Neural progenitor cell (in vitro differentiated cells): ENCODE measurements at regions not wholly inside any gene's neighbourhood (a gene's known extent, or its start where the extent isn't known, plus 50 kb on each side); places are given as distances from the start of the nearest gene placed in this dataset.

Source experiments
- DNase-seq: peaks from one replicate; pipeline ENCODE4 v3.0.0-alpha.2; 2016; ENCODE audit warnings: low spot score
- H2AFZ ChIP-seq: fragments of 200-600 bp; sonication (generic); replicated peaks from 2 replicates; pipeline ENCODE4 v1.6.1; 2016; ENCODE audit warnings: antibody characterized with exemption
- H3F3A ChIP-seq: fragments of 200-600 bp; sonication (generic); 2 replicates; pipeline ENCODE4 v1.6.1; 2016; ENCODE audit warnings: antibody characterized with exemption, low read depth
- H3K27ac ChIP-seq: fragments of 200-600 bp; sonication (generic); 2 replicates; pipeline ENCODE4 v1.5.1; 2016; ENCODE audit warnings: mild to moderate bottlenecking
- H3K27me3 ChIP-seq: fragments of 200-600 bp; sonication (generic); 2 replicates; pipeline ENCODE4 v1.6.1; 2016; ENCODE audit warnings: mild to moderate bottlenecking, moderate library complexity
- H3K36me3 ChIP-seq: fragments of 200-600 bp; sonication (generic); 2 replicates; pipeline ENCODE4 v1.5.1; 2016
- H3K4me1 ChIP-seq: fragments of 200-600 bp; sonication (generic); 2 replicates; pipeline ENCODE4 v1.6.1; 2016; ENCODE audit warnings: mixed run types
- H3K4me2 ChIP-seq: fragments of 200-600 bp; sonication (generic); 2 replicates; pipeline ENCODE4 v1.6.1; 2016
- H3K4me3 ChIP-seq: fragments of 200-600 bp; sonication (generic); 2 replicates; pipeline ENCODE4 v1.5.1; 2016
- H3K79me2 ChIP-seq: fragments of 200-600 bp; sonication (generic); 2 replicates; pipeline ENCODE4 v1.6.1; 2016; ENCODE audit warnings: low read depth
- H3K9ac ChIP-seq: fragments of 200-600 bp; sonication (generic); 2 replicates; pipeline ENCODE4 v1.6.1; 2016
- H3K9me3 ChIP-seq: fragments of 200-600 bp; sonication (generic); 2 replicates; pipeline ENCODE4 v1.5.1; 2016; ENCODE audit warnings: low read depth
- H4K20me1 ChIP-seq: fragments of 200-600 bp; sonication (generic); 2 replicates; pipeline ENCODE4 v1.6.1; 2016; ENCODE audit warnings: low read depth
- H3K27ac Mint-ChIP-seq: 3 replicates; pipeline ENCODE4 v1.8.0; 2021; ENCODE audit warnings: mixed read lengths
- H3K27me3 Mint-ChIP-seq: 2 replicates; pipeline ENCODE4 v1.8.0; 2022; ENCODE audit warnings: low read depth, mild to moderate bottlenecking, inconsistent platforms, moderate library complexity, mixed read lengths; ENCODE audit not compliant: insufficient read depth
- H3K36me3 Mint-ChIP-seq: 3 replicates; pipeline ENCODE4 v1.8.0; 2021; ENCODE audit warnings: mixed read lengths
- H3K4me1 Mint-ChIP-seq: 3 replicates; pipeline ENCODE4 v1.8.0; 2021; ENCODE audit warnings: mixed read lengths
- H3K4me3 Mint-ChIP-seq: 3 replicates; pipeline ENCODE4 v1.8.0; 2021; ENCODE audit warnings: mild to moderate bottlenecking, moderate library complexity, mixed read lengths
- H3K9me3 Mint-ChIP-seq: 3 replicates; pipeline ENCODE4 v1.8.0; 2020; ENCODE audit warnings: mixed read lengths
- EZH2 ChIP-seq: fragments of 200-600 bp; sonication (generic); IDR thresholded peaks from 2 replicates; pipeline ENCODE4 v1.6.1; 2017; ENCODE audit warnings: antibody characterized with exemption, mild to moderate bottlenecking, moderate library complexity
- EZH2phosphoT487 ChIP-seq: fragments of 200-600 bp; sonication (generic); IDR thresholded peaks from 2 replicates; pipeline ENCODE4 v1.6.1; 2017; ENCODE audit warnings: antibody characterized with exemption
- TF ChIP-seq, protein P1 (sequence below): fragments of 200-600 bp; sonication (generic); IDR thresholded peaks from 2 replicates; pipeline ENCODE4 v1.5.1; 2017; ENCODE audit warnings: antibody characterized with exemption, mild to moderate bottlenecking

DNA sequence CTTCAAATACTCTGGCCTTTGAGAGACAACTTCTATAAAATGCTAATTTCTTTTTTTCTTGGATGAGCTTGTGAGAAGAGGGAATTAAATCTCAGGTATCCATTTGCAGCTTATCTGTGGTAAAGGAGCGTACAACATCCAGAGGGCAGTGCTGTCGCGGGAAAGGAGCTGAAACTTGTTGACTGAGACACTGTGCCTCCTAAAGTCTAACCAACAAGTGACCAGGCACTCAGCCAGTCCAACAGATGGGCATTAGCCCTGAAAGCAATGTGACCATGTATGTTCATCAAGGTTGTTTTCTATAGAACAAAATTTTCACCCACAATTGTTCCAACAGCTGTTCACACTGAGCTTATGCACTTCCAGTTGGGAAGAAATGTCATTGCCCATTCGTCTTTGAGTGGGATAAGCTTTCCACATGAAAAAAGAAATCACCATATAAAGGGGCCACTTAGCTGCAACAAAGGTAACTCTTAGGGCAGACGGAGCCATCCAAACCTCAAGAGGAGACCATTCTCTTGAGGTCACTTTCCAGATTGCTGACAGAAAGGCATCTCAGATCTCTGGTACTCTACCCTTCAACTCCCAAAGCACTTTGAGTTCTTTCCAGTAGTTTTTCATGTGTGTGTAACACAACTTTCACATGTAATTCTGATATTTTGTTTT lies 244.8 kb upstream of the NEIL3 start:
- Histone ChIP-seq H3K9ac (no peak overlapping the region), H3K79me2 (no peaks in the 10 kb centered on the region), H3K27ac (no peak overlapping the region), H3K4me3 (no peak overlapping the region), H3K4me2 (no peak overlapping the region), H4K20me1 (no peaks in the 10 kb centered on the region), H3K4me1 (no peaks in the 10 kb centered on the region), H3K27me3 (no peaks in the 10 kb centered on the region), H3K36me3 (no peaks in the 10 kb centered on the region), H2AFZ (no peak overlapping the region), H3K9me3 (no peaks in the 10 kb centered on the region), H3F3A (no peaks in the 10 kb centered on the region)
- no peak overlapping the region for H3K4me3 Mint-ChIP-seq
- no peaks in the 10 kb centered on the region for H3K27me3 Mint-ChIP-seq
- H3K9me3 Mint-ChIP-seq: peaks cover 3% of the 10 kb centered on the region
- TF ChIP-seq, protein P1, sequence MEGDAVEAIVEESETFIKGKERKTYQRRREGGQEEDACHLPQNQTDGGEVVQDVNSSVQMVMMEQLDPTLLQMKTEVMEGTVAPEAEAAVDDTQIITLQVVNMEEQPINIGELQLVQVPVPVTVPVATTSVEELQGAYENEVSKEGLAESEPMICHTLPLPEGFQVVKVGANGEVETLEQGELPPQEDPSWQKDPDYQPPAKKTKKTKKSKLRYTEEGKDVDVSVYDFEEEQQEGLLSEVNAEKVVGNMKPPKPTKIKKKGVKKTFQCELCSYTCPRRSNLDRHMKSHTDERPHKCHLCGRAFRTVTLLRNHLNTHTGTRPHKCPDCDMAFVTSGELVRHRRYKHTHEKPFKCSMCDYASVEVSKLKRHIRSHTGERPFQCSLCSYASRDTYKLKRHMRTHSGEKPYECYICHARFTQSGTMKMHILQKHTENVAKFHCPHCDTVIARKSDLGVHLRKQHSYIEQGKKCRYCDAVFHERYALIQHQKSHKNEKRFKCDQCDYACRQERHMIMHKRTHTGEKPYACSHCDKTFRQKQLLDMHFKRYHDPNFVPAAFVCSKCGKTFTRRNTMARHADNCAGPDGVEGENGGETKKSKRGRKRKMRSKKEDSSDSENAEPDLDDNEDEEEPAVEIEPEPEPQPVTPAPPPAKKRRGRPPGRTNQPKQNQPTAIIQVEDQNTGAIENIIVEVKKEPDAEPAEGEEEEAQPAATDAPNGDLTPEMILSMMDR: peak; percentile 10
- no peak for TF ChIP-seq EZH2
- no peak for DNase-seq
- no peak overlapping the region for H3K27ac Mint-ChIP-seq
- H3K36me3 Mint-ChIP-seq: no peaks in the 10 kb centered on the region
- H3K4me1 Mint-ChIP-seq: no peaks in the 10 kb centered on the region

DNA sequence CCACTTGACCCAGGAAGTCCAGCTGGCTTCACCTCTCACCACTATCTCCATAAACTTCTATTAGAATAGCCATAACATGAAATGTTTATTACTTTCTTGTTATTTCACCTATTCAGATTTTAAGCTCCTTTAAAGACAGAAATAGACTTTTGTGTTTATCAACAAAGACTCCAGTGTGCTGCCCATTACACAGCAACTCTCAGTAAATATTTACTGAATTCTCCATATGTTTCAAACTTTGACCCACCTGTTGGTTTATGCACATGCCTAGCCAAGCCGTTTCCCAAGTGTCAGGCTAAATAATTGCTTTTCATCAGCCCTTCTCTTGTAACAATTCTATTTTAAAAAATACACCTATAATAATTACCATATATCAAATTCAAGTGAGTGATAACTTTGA lies 242.9 kb upstream of the NEIL3 start:
- TF ChIP-seq, protein P1: no peak
- TF ChIP-seq EZH2 (no peak), EZH2phosphoT487 (no peak)
- Histone ChIP-seq H3K9me3 (no peaks in the 10 kb centered on the region), H3F3A (no peaks in the 10 kb centered on the region), H4K20me1 (no peaks in the 10 kb centered on the region), H3K36me3 (no peaks in the 10 kb centered on the region), H2AFZ (no peak overlapping the region), H3K4me1 (no peaks in the 10 kb centered on the region), H3K9ac (no peak overlapping the region), H3K27ac (no peak overlapping the region), H3K4me3 (no peak overlapping the region), H3K27me3 (no peaks in the 10 kb centered on the region), H3K79me2 (no peaks in the 10 kb centered on the region), H3K4me2 (no peak overlapping the region)
- Mint-ChIP-seq H3K9me3 (peaks cover 3% of the 10 kb centered on the region), H3K36me3 (no peaks in the 10 kb centered on the region), H3K4me1 (no peaks in the 10 kb centered on the region), H3K27me3 (peaks cover 2% of the 10 kb centered on the region), H3K27ac (no peak overlapping the region), H3K4me3 (no peak overlapping the region)
- DNase-seq: no peak

GRCh38 chr4:177070533-177071058 lies 239.1 kb upstream of the NEIL3 start:
- Histone ChIP-seq H3K4me1 (no peaks in the 10 kb centered on the region), H3K27ac (no peak overlapping the region), H3K9ac (no peak overlapping the region), H4K20me1 (no peaks in the 10 kb centered on the region), H3K4me2 (no peak overlapping the region), H2AFZ (no peak overlapping the region), H3K79me2 (no peaks in the 10 kb centered on the region), H3K4me3 (no peak overlapping the region), H3K36me3 (no peaks in the 10 kb centered on the region), H3K27me3 (no peaks in the 10 kb centered on the region), H3F3A (no peaks in the 10 kb centered on the region), H3K9me3 (no peaks in the 10 kb centered on the region)
- H3K27me3 Mint-ChIP-seq: peaks cover 2% of the 10 kb centered on the region
- H3K36me3 Mint-ChIP-seq: no peaks in the 10 kb centered on the region
- no peaks in the 10 kb centered on the region for H3K9me3 Mint-ChIP-seq
- no peak for DNase-seq
- H3K27ac Mint-ChIP-seq: no peak overlapping the region
- no peak for TF ChIP-seq EZH2phosphoT487
- TF ChIP-seq EZH2: no peak
- H3K4me1 Mint-ChIP-seq: no peaks in the 10 kb centered on the region
- H3K4me3 Mint-ChIP-seq: no peak overlapping the region
